GM10266 (cell line): ENCODE measurements at regions not wholly inside any gene's neighbourhood (a gene's known extent, or its start where the extent isn't known, plus 50 kb on each side); places are given as distances from the start of the nearest gene placed in this dataset.

Experiments
- DNase-seq: peaks from one replicate; pipeline ENCODE4 v3.0.0; 2012; ENCODE audit errors: extremely low spot score
- CTCF ChIP-seq: IDR thresholded peaks from 2 replicates; pipeline ENCODE4 v1.5.1; 2012; ENCODE audit warnings: mild to moderate bottlenecking, low read depth; ENCODE audit not compliant: control insufficient read depth, insufficient read depth; ENCODE audit errors: missing control alignments

- no peak for TF ChIP-seq CTCF
- DNase-seq: no peak
Measured at GRCh38 chr14:61868846-61869245, 106.6 kb downstream of the SNAPC1 start.

DNA sequence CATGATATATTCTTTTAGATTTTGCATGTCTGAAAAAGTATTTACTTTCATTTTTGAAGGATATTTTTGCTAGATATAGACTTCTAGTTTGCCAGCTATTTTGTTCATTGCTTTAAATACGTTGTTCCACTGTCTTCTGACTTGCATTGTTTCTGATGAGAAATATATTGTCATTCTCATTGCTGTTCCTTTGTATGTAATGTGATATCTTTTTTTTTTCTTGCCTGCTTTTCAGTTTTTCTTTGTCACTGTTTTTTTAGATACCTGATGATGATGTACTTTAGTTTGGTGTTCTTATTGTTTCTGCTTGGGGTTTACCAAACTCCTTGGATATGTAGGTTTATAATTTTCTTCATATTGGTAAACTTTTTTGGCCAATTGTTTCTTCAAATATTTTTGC, 107.9 kb downstream of the SNAPC1 start:
- no peak for DNase-seq
- TF ChIP-seq CTCF: no peak

GRCh38 chr14:61872452-61872851, 110.2 kb downstream of the SNAPC1 start:
- TF ChIP-seq CTCF: no peak
- DNase-seq: peak; percentile 49

- DNase-seq: no peak
Measured at GRCh38 chr14:61875483-61875882, 113.3 kb downstream of the SNAPC1 start.

GRCh38 chr14:61876362-61877034, 114.3 kb downstream of the SNAPC1 start:
- no peak for TF ChIP-seq CTCF
- no peak for DNase-seq

More at GRCh38 chr14:61875483-61875882, 113.3 kb downstream of the SNAPC1 start:
- no peak for TF ChIP-seq CTCF

- no peak for TF ChIP-seq CTCF
- DNase-seq: no peak
Measured at GRCh38 chr14:61877035-61877390, 114.8 kb downstream of the SNAPC1 start.

DNA sequence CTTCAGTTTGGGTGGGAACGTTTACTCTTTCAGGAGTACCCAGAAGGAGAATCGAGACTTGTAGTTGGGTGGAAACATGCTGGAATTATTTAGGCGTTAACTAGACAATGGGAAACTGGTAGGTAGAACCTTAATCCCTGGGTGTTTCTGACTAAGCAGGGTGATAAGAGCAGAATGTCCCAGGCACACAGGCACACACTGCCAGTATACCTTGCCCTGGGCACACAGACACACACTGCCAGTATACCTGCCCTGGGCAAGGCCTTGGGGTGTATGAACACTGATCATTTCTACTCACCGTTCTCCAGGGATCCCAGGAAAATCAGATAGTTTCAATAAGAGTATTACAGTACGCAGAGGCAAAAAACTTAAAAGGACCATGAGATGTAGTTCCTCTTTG, 115.5 kb downstream of the SNAPC1 start:
- no peak for DNase-seq
- no peak for TF ChIP-seq CTCF
